GM12878 (cell line): ENCODE measurements at regions not wholly inside any gene's neighbourhood (a gene's known extent, or its start where the extent isn't known, plus 50 kb on each side); places are given as distances from the start of the nearest gene placed in this dataset.

Source experiments
- ATAC-seq: fragments of 200-7000 bp; cut with Tn5 transposase; 3 replicates; pipeline ENCODE4 v1.9.1; 2020; ENCODE audit warnings: mild to moderate bottlenecking, moderate library complexity
- BruUV-seq: library from RNA; stranded (reverse); fragments of 400-500 nt; replicated peaks from 2 replicates; lab custom pipeline; 2021; lab: Mats Ljungman, UMichigan
- CTCF ChIA-PET: fragments of 300-600 bp; sonication (Branson Sonifier 250); formaldehyde crosslinking; extraction: SDS; loops from one replicate; lab custom pipeline; 2021; ENCODE audit warnings: inconsistent platforms; lab: Yijun Ruan, JAX
- POLR2A ChIA-PET: fragments of 350-600 bp; formaldehyde crosslinking; extraction: SDS; loops from one replicate; lab custom pipeline; 2021; ENCODE audit warnings: inconsistent platforms; lab: Charles Lee
- RAD21 ChIA-PET: fragments of 300-600 bp; sonication (Branson Sonifier 250); formaldehyde crosslinking; loops from one replicate; lab custom pipeline; 2023; ENCODE audit warnings: antibody characterized with exemption; ENCODE audit not compliant: unreplicated experiment; lab: Charles Lee
- SMC1A ChIA-PET: fragments of 300-600 bp; sonication (Branson Sonifier 250); formaldehyde crosslinking; loops from one replicate; lab custom pipeline; 2023; ENCODE audit not compliant: unreplicated experiment, uncharacterized antibody; lab: Charles Lee
- DNase-seq: peaks from one replicate; pipeline ENCODE4 v3.0.0-alpha.2; 2011; ENCODE audit warnings: low read depth, low spot score
- FAIRE-seq: peaks from 3 replicates; lab custom pipeline; 2011; peaks lifted over from hg19 to GRCh38; lab: Jason Lieb, UNC
- H2AFZ ChIP-seq: 2 replicates; pipeline ENCODE4 v1.6.0; 2011; ENCODE audit warnings: low read depth, low read length, control low read depth; ENCODE audit not compliant: control insufficient read depth
- H3K27ac ChIP-seq: 2 replicates; pipeline ENCODE4 v1.5.1; 2011; ENCODE audit warnings: control low read depth; ENCODE audit not compliant: control insufficient read depth, insufficient read depth
- H3K27me3 ChIP-seq, 2 experiments: replicated peaks in 1 of 2; 2 replicates each; pipeline versions ENCODE4 v1.6.0 to v1.6.1; 2011; ENCODE audit warnings: low read length in 1 of 2; ENCODE audit not compliant: control insufficient read depth in 2 of 2, insufficient read depth in 2 of 2
- H3K36me3 ChIP-seq, 2 experiments: 2 replicates each; pipeline ENCODE4 v1.5.1; 2011; ENCODE audit warnings: low read length in 1 of 2; ENCODE audit not compliant: control insufficient read depth in 2 of 2, insufficient read depth in 2 of 2
- H3K4me1 ChIP-seq: 2 replicates; pipeline ENCODE4 v1.6.1; 2011; ENCODE audit warnings: mild to moderate bottlenecking, low read length, moderate library complexity, mixed read lengths; ENCODE audit not compliant: control insufficient read depth, insufficient read depth
- H3K4me2 ChIP-seq: 2 replicates; pipeline ENCODE4 v1.6.0; 2011; ENCODE audit warnings: control low read depth; ENCODE audit not compliant: control insufficient read depth, insufficient read depth
- H3K4me3 ChIP-seq: fragments of 200-600 bp; sonication (generic); 2 replicates; pipeline ENCODE4 v1.5.1; 2016
- H3K79me2 ChIP-seq: 2 replicates; pipeline ENCODE4 v1.6.0; 2011; ENCODE audit warnings: low read length; ENCODE audit not compliant: control insufficient read depth, insufficient read depth
- H3K9ac ChIP-seq: 2 replicates; pipeline ENCODE4 v1.8.0; 2011; ENCODE audit warnings: low read length, control low read depth, mixed read lengths; ENCODE audit not compliant: control insufficient read depth, insufficient read depth
- H3K9me3 ChIP-seq: replicated peaks from 3 replicates; pipeline ENCODE4 v1.5.1; 2011; ENCODE audit warnings: mild to moderate bottlenecking, low read length; ENCODE audit not compliant: control insufficient read depth, insufficient read depth
- H4K20me1 ChIP-seq: 2 replicates; pipeline ENCODE4 v1.6.0; 2011; ENCODE audit not compliant: control insufficient read depth, insufficient read depth
- BACH1 ChIP-seq: fragments of 450-650 bp; IDR thresholded peaks from 2 replicates; pipeline ENCODE4 v1.6.1; 2017; ENCODE audit warnings: mild to moderate bottlenecking, borderline replicate concordance
- BRCA1 ChIP-seq: IDR thresholded peaks from 2 replicates; pipeline ENCODE4 v1.6.1; 2011; ENCODE audit warnings: low read depth, low read length, improper control_type of control experiment
- HDGF ChIP-seq: fragments of 450-650 bp; IDR thresholded peaks from 2 replicates; pipeline ENCODE4 v1.6.1; 2016; ENCODE audit warnings: antibody characterized with exemption
- IKZF1 ChIP-seq: fragments of 450-650 bp; conservative IDR thresholded peaks from 2 replicates; pipeline ENCODE4 v1.6.1; 2017; ENCODE audit warnings: antibody characterized with exemption, mild to moderate bottlenecking
- NFIC ChIP-seq: IDR thresholded peaks from 2 replicates; pipeline ENCODE4 v1.6.1; 2012; ENCODE audit warnings: low read depth, mild to moderate bottlenecking, inconsistent platforms, low read length, moderate library complexity
- NR2C1 ChIP-seq: fragments of 450-650 bp; IDR thresholded peaks from 2 replicates; pipeline ENCODE4 v1.6.1; 2017; ENCODE audit warnings: antibody characterized with exemption, mild to moderate bottlenecking, moderate library complexity
- SUPT20H ChIP-seq: IDR thresholded peaks from 2 replicates; pipeline ENCODE4 v1.6.1; 2011; ENCODE audit warnings: low read depth, mild to moderate bottlenecking, low read length, moderate library complexity, borderline replicate concordance; ENCODE audit not compliant: control insufficient read depth
- ZSCAN29 ChIP-seq: fragments of 450-650 bp; IDR thresholded peaks from 2 replicates; pipeline ENCODE4 v1.6.1; 2017; ENCODE audit warnings: mild to moderate bottlenecking, moderate library complexity
- ZZZ3 ChIP-seq: IDR thresholded peaks from 2 replicates; pipeline ENCODE4 v1.6.1; 2011; ENCODE audit warnings: low read depth; ENCODE audit not compliant: control insufficient read depth, insufficient read length
- WGBS: methylation state at CpG from one replicate; pipeline ENCODE4 v1.1.6; 2016; ENCODE audit warnings: low lambda C conversion rate; ENCODE audit not compliant: insufficient replicate concordance, insufficient coverage; ENCODE audit errors: missing lambda C conversion rate; 5-methylcytosine and 5-hydroxymethylcytosine counted together
- in situ Hi-C: fragments of 300-500 bp; cut with MboI; formaldehyde crosslinking; loops from 9 replicates; pipeline ENCODE4 v1.14.3; 2018; ENCODE audit warnings: mixed read lengths
- intact Hi-C: fragments of 100-400 bp; cut with micrococcal nuclease; formaldehyde crosslinking; loops from one replicate; pipeline ENCODE4 v1.14.2; 2022; ENCODE audit not compliant: unreplicated experiment
- TF ChIP-seq, protein P1 (sequence below): fragments of 450-650 bp; IDR thresholded peaks from 2 replicates; pipeline ENCODE4 v1.6.1; 2018; ENCODE audit warnings: mild to moderate bottlenecking, low read depth, moderate library complexity; ENCODE audit not compliant: partially characterized antibody
- TF ChIP-seq, protein P2 (sequence below): IDR thresholded peaks from 2 replicates; pipeline ENCODE4 v1.6.1; 2011; ENCODE audit warnings: low read depth, low read length, improper control_type of control experiment, borderline replicate concordance
- TF ChIP-seq, protein P3 (sequence below): IDR thresholded peaks from 2 replicates; pipeline ENCODE4 v1.6.1; 2012; ENCODE audit warnings: low read depth, low read length, improper control_type of control experiment
- TF ChIP-seq, protein P4 (sequence below): fragments of 450-650 bp; formaldehyde crosslinking; IDR thresholded peaks from 2 replicates; pipeline ENCODE4 v1.5.0; 2022; ENCODE audit warnings: mild to moderate bottlenecking, missing genetic modification characterization

DNA sequence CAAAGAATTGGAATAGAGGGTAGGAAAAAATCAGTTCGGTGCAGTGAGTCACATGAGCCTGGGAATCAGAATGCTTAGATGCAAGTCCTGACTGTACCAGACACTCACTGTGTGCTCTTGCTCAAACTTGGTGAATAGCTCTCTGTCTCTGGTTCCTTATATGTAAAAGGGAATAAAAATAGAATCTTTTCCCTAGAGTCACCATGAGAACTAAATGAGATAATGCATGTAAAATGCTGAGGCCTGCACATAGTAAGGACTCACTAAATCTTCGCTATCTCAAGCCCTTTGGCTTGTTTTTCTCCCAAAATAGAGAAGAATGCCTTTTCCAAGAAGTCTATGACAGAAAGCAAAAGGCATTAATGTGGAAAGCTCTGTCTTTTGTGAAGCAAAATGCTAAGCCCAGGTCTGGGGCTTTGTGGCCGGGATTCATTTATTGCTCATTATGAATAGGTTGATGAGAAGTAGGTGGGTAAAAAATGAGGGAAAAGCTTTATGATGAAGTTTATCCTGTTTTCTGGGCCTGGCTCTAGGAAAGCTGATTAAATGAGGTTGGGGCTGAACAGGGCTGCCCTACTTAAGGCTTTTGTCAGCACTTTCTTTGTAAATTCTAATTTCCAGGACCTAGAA, 483.3 kb downstream of the DMAC1 start:
- TF ChIP-seq, protein P1, sequence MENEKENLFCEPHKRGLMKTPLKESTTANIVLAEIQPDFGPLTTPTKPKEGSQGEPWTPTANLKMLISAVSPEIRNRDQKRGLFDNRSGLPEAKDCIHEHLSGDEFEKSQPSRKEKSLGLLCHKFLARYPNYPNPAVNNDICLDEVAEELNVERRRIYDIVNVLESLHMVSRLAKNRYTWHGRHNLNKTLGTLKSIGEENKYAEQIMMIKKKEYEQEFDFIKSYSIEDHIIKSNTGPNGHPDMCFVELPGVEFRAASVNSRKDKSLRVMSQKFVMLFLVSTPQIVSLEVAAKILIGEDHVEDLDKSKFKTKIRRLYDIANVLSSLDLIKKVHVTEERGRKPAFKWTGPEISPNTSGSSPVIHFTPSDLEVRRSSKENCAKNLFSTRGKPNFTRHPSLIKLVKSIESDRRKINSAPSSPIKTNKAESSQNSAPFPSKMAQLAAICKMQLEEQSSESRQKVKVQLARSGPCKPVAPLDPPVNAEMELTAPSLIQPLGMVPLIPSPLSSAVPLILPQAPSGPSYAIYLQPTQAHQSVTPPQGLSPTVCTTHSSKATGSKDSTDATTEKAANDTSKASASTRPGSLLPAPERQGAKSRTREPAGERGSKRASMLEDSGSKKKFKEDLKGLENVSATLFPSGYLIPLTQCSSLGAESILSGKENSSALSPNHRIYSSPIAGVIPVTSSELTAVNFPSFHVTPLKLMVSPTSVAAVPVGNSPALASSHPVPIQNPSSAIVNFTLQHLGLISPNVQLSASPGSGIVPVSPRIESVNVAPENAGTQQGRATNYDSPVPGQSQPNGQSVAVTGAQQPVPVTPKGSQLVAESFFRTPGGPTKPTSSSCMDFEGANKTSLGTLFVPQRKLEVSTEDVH = no peak
- TF ChIP-seq BRCA1 (no peak), NR2C1 (no peak), IKZF1 (no peak), ZSCAN29 (no peak), ZZZ3 (no peak), HDGF (no peak), SUPT20H (no peak), NFIC (no peak), BACH1 (no peak)
- TF ChIP-seq, protein P2, sequence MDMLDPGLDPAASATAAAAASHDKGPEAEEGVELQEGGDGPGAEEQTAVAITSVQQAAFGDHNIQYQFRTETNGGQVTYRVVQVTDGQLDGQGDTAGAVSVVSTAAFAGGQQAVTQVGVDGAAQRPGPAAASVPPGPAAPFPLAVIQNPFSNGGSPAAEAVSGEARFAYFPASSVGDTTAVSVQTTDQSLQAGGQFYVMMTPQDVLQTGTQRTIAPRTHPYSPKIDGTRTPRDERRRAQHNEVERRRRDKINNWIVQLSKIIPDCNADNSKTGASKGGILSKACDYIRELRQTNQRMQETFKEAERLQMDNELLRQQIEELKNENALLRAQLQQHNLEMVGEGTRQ = no peak
- TF ChIP-seq, protein P3, sequence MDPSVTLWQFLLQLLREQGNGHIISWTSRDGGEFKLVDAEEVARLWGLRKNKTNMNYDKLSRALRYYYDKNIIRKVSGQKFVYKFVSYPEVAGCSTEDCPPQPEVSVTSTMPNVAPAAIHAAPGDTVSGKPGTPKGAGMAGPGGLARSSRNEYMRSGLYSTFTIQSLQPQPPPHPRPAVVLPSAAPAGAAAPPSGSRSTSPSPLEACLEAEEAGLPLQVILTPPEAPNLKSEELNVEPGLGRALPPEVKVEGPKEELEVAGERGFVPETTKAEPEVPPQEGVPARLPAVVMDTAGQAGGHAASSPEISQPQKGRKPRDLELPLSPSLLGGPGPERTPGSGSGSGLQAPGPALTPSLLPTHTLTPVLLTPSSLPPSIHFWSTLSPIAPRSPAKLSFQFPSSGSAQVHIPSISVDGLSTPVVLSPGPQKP = no peak
- TF ChIP-seq, protein P4, sequence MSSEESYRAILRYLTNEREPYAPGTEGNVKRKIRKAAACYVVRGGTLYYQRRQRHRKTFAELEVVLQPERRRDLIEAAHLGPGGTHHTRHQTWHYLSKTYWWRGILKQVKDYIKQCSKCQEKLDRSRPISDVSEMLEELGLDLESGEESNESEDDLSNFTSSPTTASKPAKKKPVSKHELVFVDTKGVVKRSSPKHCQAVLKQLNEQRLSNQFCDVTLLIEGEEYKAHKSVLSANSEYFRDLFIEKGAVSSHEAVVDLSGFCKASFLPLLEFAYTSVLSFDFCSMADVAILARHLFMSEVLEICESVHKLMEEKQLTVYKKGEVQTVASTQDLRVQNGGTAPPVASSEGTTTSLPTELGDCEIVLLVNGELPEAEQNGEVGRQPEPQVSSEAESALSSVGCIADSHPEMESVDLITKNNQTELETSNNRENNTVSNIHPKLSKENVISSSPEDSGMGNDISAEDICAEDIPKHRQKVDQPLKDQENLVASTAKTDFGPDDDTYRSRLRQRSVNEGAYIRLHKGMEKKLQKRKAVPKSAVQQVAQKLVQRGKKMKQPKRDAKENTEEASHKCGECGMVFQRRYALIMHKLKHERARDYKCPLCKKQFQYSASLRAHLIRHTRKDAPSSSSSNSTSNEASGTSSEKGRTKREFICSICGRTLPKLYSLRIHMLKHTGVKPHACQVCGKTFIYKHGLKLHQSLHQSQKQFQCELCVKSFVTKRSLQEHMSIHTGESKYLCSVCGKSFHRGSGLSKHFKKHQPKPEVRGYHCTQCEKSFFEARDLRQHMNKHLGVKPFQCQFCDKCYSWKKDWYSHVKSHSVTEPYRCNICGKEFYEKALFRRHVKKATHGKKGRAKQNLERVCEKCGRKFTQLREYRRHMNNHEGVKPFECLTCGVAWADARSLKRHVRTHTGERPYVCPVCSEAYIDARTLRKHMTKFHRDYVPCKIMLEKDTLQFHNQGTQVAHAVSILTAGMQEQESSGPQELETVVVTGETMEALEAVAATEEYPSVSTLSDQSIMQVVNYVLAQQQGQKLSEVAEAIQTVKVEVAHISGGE (CRISPR knock-in tag) = no peak
- ChIA-PET SMC1A (interaction anchor here (1.1 kb wide), 1 partner anchor 60 kb away, joined by 3 read pairs; no protein-coding TSS in a partner anchor), POLR2A (no interaction called here), CTCF (no interaction called here), RAD21 (no interaction called here)
- ATAC-seq (no peak), DNase-seq (no peak), FAIRE-seq (no peak)
- no peak overlapping the region for H2AFZ ChIP-seq
- H3K27me3 ChIP-seq = no peaks in the 10 kb centered on the region
- H3K79me2 ChIP-seq = no peaks in the 10 kb centered on the region
- H3K27ac ChIP-seq = no peak overlapping the region
- no TSS peak for BruUV-seq
- no peak overlapping the region for H3K9ac ChIP-seq
- no peak overlapping the region for H3K4me2 ChIP-seq
- no peak overlapping the region for H3K4me3 ChIP-seq
- 47% methylated on average over 3 of the region's 3 CpGs for WGBS
- no peaks in the 10 kb centered on the region for H3K36me3 ChIP-seq
- peaks cover 6% of the 10 kb centered on the region; the same call in 2 of the 3 replicates for H3K9me3 ChIP-seq
- intact Hi-C loops (no loop called here), in situ Hi-C loops (loop anchor here (25.0 kb wide), 1 partner anchor 104 kb away; no protein-coding TSS in a partner anchor)
- H3K4me1 ChIP-seq = no peaks in the 10 kb centered on the region
- no peaks in the 10 kb centered on the region for H4K20me1 ChIP-seq
